ENCODE measurements at regions not wholly inside any gene's neighbourhood (a gene's known extent, or its start where the extent isn't known, plus 50 kb on each side); places are given as distances from the start of the nearest gene placed in this dataset.

- H3K4me3 ChIP-seq, result no peak overlapping the region
- no peaks in the 10 kb centered on the region for H3K36me3 ChIP-seq (ENCODE audit: control insufficient read depth in 4 of 4, insufficient read depth in 4 of 4, low read length in 4 of 4)
- H3K27me3 ChIP-seq (ENCODE audit: control insufficient read depth in 3 of 3, insufficient read depth in 3 of 3, low read length in 2 of 3), result no peaks in the 10 kb centered on the region
- DNase-seq, result peak in 2 of 3 donors; percentile 4 to 23
- no peaks in the 10 kb centered on the region for H3K4me1 ChIP-seq (ENCODE audit: control insufficient read depth in 5 of 5, insufficient read depth in 5 of 5, low read length in 5 of 5)
- no peaks in the 10 kb centered on the region for H3K9me3 ChIP-seq (ENCODE audit: control insufficient read depth in 4 of 4, insufficient read depth in 3 of 4, low read length in 3 of 4)
- 26% methylated on average over 4 of the region's 4 CpGs for WGBS, 2 donors
- no peak overlapping the region for H3K9ac ChIP-seq (ENCODE audit: insufficient read depth in 1 of 2, low read length in 2 of 2)
- no peak overlapping the region for H3K27ac ChIP-seq (ENCODE audit: low read depth in 1 of 2, low read length in 1 of 2)
- no peak for ATAC-seq (ENCODE audit: insufficient read depth, low FRiP score)
- TF ChIP-seq CTCF (IDR thresholded peaks at IDR 0.05; ENCODE audit: control extremely low read depth, extremely low read depth), result no peak
Observed at GRCh38 chr18:27860701-27861107, 316.2 kb downstream of the CDH2 start.

GRCh38 chr18:27860011-27860410, 316.9 kb downstream of the CDH2 start:
- ATAC-seq (ENCODE audit: insufficient read depth, low FRiP score), result no peak
- no peak overlapping the region for H3K27ac ChIP-seq (ENCODE audit: low read depth in 1 of 2, low read length in 1 of 2)
- H3K27me3 ChIP-seq (ENCODE audit: control insufficient read depth in 3 of 3, insufficient read depth in 3 of 3, low read length in 2 of 3), result no peaks in the 10 kb centered on the region
- WGBS, 2 donors, result 59 to 63% methylated on average over 4 of the region's 4 CpGs
- H3K4me3 ChIP-seq, result no peak overlapping the region
- no peaks in the 10 kb centered on the region for H3K36me3 ChIP-seq (ENCODE audit: control insufficient read depth in 4 of 4, insufficient read depth in 4 of 4, low read length in 4 of 4)
- no peak for DNase-seq
- no peaks in the 10 kb centered on the region for H3K9me3 ChIP-seq (ENCODE audit: control insufficient read depth in 4 of 4, insufficient read depth in 3 of 4, low read length in 3 of 4)
- no peaks in the 10 kb centered on the region for H3K4me1 ChIP-seq (ENCODE audit: control insufficient read depth in 5 of 5, insufficient read depth in 5 of 5, low read length in 5 of 5)
- no peak for TF ChIP-seq CTCF (IDR thresholded peaks at IDR 0.05; ENCODE audit: control extremely low read depth, extremely low read depth)
- H3K9ac ChIP-seq (ENCODE audit: insufficient read depth in 1 of 2, low read length in 2 of 2), result no peak overlapping the region

GRCh38 chr18:27856820-27857219, 320.1 kb downstream of the CDH2 start:
- Histone ChIP-seq H3K4me3 (no peak overlapping the region), H3K4me1 (ENCODE audit: control insufficient read depth in 5 of 5, insufficient read depth in 5 of 5, low read length in 5 of 5) (no peaks in the 10 kb centered on the region), H3K9me3 (ENCODE audit: control insufficient read depth in 4 of 4, insufficient read depth in 3 of 4, low read length in 3 of 4) (no peaks in the 10 kb centered on the region), H3K27ac (ENCODE audit: low read depth in 1 of 2, low read length in 1 of 2) (no peak overlapping the region), H3K27me3 (ENCODE audit: control insufficient read depth in 3 of 3, insufficient read depth in 3 of 3, low read length in 2 of 3) (no peaks in the 10 kb centered on the region), H3K9ac (ENCODE audit: insufficient read depth in 1 of 2, low read length in 2 of 2) (no peak overlapping the region), H3K36me3 (ENCODE audit: control insufficient read depth in 4 of 4, insufficient read depth in 4 of 4, low read length in 4 of 4) (no peaks in the 10 kb centered on the region)
- ATAC-seq (ENCODE audit: insufficient read depth, low FRiP score), result no peak
- no peak for TF ChIP-seq CTCF (IDR thresholded peaks at IDR 0.05; ENCODE audit: control extremely low read depth, extremely low read depth)
- DNase-seq, result no peak
- 94 to 97% methylated on average over 1 of the region's 1 CpG for WGBS, 2 donors

- Histone ChIP-seq H3K36me3 (ENCODE audit: control insufficient read depth in 4 of 4, insufficient read depth in 4 of 4, low read length in 4 of 4) (no peaks in the 10 kb centered on the region), H3K4me3 (no peak overlapping the region), H3K27ac (ENCODE audit: low read depth in 1 of 2, low read length in 1 of 2) (no peak overlapping the region), H3K4me1 (ENCODE audit: control insufficient read depth in 5 of 5, insufficient read depth in 5 of 5, low read length in 5 of 5) (no peaks in the 10 kb centered on the region), H3K27me3 (ENCODE audit: control insufficient read depth in 3 of 3, insufficient read depth in 3 of 3, low read length in 2 of 3) (no peaks in the 10 kb centered on the region), H3K9me3 (ENCODE audit: control insufficient read depth in 4 of 4, insufficient read depth in 3 of 4, low read length in 3 of 4) (no peaks in the 10 kb centered on the region), H3K9ac (ENCODE audit: insufficient read depth in 1 of 2, low read length in 2 of 2) (no peak overlapping the region)
- no peak for TF ChIP-seq CTCF (IDR thresholded peaks at IDR 0.05; ENCODE audit: control extremely low read depth, extremely low read depth)
- DNase-seq (no peak), ATAC-seq (ENCODE audit: insufficient read depth, low FRiP score) (no peak)
Observed at GRCh38 chr18:27855486-27855885, 321.4 kb downstream of the CDH2 start.

All from lung (tissue), 11 donors.